ENCODE measurements at regions not wholly inside any gene's neighbourhood (a gene's known extent, or its start where the extent isn't known, plus 50 kb on each side); places are given as distances from the start of the nearest gene placed in this dataset.

DNA sequence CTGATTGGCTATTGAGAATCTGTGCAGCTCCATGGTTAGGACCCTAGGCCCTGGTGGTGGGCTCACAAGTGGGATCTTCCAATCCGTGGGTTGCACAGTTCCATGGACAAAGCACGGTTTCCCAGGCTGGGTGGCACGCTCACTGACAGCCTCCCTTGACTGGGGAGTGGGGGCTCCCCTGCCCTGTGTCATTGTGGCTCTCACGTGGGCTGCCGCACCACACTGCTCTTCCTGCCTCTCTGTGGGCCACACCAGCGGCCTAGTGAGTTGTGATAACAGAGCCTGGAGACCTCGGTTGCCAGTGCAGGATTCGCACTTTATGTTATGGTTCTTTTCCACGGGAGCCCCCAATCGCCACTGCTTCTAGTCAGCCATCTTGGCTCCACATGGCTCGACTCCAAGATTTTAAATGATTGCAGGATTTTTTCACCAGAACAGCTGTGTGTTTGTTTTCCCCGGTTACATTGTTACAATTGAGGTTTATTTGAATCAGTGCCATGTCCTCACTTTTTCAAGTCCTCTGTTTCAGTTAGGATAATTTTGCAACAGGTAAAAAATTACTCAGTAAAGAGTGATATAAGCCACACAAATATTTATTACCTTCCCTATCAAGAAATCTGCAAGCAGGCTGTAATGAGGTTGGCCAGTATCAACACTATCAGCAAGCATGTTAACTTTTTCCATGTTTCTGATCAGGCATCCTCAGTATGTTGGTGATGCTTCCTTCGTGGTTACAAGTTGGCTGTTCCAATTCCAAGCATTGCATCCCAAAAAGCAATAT is 253.8 kb downstream of the ZNF608 start:
- in situ Hi-C loops (cut with HindIII; ENCODE audit: extremely low pct_ligation_motif_present, low pct_unique_long_range_greater_than_20kb) (no loop called here), intact Hi-C loops (cut with micrococcal nuclease; ENCODE audit: unreplicated experiment) (no loop called here)
- H3K79me2 ChIP-seq (ENCODE audit: insufficient read depth, low read length), result no peaks in the 10 kb centered on the region
- no peak for ATAC-seq
- no peak overlapping the region for H2AFZ ChIP-seq (ENCODE audit: low read length)
- WGBS (ENCODE audit: low lambda C conversion rate), result 18% methylated on average over 7 of the region's 13 CpGs
- no peak overlapping the region for H3K4me2 ChIP-seq (ENCODE audit: low read depth, low read length)
- H3K27me3 ChIP-seq (ENCODE audit: control insufficient read depth in 1 of 2, insufficient read depth in 2 of 2, low read length in 2 of 2), result no peaks in the 10 kb centered on the region; a peak in 1 of 5 replicates
- no peaks in the 10 kb centered on the region for H3K4me1 ChIP-seq (ENCODE audit: insufficient read depth, low read length)
- FAIRE-seq, result no peak
- BruUV-seq (replicated peaks), result no TSS peak
- no peak for DNase-seq (ENCODE audit: low spot score)
- no peaks in the 10 kb centered on the region for H3K36me3 ChIP-seq (replicated peaks in 1 of 2; ENCODE audit: control insufficient read depth in 1 of 2, insufficient read depth in 2 of 2, low read length in 2 of 2)
- H3K9ac ChIP-seq (ENCODE audit: insufficient read depth, low read depth, low read length), result no peak overlapping the region
- no peaks in the 10 kb centered on the region for H4K20me1 ChIP-seq (ENCODE audit: insufficient read depth, low read length)
- no peak overlapping the region for H3K27ac ChIP-seq (ENCODE audit: extremely low read length, insufficient read depth, low read length)
- POLR2A ChIA-PET, result no interaction called here
- H3K4me3 ChIP-seq (replicated peaks in 1 of 3; ENCODE audit: insufficient read depth in 1 of 3, low read depth in 2 of 3, low read length in 3 of 3), result no peak overlapping the region
- H3K9me3 ChIP-seq (ENCODE audit: low read length), result no peaks in the 10 kb centered on the region
- CTCF ChIA-PET (ENCODE audit: low intra/inter-chr PET ratio, low total read pairs), result no interaction called here
- TF ChIP-seq HNRNPLL (IDR thresholded peaks at IDR 0.05; ENCODE audit: low read depth, low read length, poor library complexity, severe bottlenecking), result no peak
- TF ChIP-seq, protein P1, sequence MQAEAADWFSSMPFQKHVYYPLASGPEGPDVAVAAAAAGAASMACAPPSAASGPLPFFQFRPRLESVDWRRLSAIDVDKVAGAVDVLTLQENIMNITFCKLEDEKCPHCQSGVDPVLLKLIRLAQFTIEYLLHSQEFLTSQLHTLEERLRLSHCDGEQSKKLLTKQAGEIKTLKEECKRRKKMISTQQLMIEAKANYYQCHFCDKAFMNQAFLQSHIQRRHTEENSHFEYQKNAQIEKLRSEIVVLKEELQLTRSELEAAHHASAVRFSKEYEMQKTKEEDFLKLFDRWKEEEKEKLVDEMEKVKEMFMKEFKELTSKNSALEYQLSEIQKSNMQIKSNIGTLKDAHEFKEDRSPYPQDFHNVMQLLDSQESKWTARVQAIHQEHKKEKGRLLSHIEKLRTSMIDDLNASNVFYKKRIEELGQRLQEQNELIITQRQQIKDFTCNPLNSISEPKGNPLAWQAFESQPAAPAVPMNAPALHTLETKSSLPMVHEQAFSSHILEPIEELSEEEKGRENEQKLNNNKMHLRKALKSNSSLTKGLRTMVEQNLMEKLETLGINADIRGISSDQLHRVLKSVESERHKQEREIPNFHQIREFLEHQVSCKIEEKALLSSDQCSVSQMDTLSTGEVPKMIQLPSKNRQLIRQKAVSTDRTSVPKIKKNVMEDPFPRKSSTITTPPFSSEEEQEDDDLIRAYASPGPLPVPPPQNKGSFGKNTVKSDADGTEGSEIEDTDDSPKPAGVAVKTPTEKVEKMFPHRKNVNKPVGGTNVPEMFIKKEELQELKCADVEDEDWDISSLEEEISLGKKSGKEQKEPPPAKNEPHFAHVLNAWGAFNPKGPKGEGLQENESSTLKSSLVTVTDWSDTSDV (CRISPR knock-in tag; IDR thresholded peaks at IDR 0.05), result no peak
- no peak for TF ChIP-seq ZNF232 (CRISPR knock-in tag; IDR thresholded peaks at IDR 0.05; ENCODE audit: borderline replicate concordance)
- no peak for TF ChIP-seq ZNF260 (CRISPR knock-in tag; IDR thresholded peaks at IDR 0.05; ENCODE audit: borderline replicate concordance, low read depth)
- no peak for TF ChIP-seq PHF8 (CRISPR knock-in tag; IDR thresholded peaks at IDR 0.05)
- no peak for TF ChIP-seq SRF (IDR thresholded peaks at IDR 0.05; ENCODE audit: low read depth, low read length)
- TF ChIP-seq, protein P2, sequence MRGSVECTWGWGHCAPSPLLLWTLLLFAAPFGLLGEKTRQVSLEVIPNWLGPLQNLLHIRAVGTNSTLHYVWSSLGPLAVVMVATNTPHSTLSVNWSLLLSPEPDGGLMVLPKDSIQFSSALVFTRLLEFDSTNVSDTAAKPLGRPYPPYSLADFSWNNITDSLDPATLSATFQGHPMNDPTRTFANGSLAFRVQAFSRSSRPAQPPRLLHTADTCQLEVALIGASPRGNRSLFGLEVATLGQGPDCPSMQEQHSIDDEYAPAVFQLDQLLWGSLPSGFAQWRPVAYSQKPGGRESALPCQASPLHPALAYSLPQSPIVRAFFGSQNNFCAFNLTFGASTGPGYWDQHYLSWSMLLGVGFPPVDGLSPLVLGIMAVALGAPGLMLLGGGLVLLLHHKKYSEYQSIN (CRISPR knock-in tag; IDR thresholded peaks at IDR 0.05; ENCODE audit: borderline replicate concordance), result no peak
- TF ChIP-seq ZNF256 (CRISPR knock-in tag; conservative IDR thresholded peaks at IDR 0.05), result no peak
- TF ChIP-seq CEBPB (IDR thresholded peaks at IDR 0.05; ENCODE audit: borderline replicate concordance, low read depth, low read length), result no peak
- TF ChIP-seq, protein P3, sequence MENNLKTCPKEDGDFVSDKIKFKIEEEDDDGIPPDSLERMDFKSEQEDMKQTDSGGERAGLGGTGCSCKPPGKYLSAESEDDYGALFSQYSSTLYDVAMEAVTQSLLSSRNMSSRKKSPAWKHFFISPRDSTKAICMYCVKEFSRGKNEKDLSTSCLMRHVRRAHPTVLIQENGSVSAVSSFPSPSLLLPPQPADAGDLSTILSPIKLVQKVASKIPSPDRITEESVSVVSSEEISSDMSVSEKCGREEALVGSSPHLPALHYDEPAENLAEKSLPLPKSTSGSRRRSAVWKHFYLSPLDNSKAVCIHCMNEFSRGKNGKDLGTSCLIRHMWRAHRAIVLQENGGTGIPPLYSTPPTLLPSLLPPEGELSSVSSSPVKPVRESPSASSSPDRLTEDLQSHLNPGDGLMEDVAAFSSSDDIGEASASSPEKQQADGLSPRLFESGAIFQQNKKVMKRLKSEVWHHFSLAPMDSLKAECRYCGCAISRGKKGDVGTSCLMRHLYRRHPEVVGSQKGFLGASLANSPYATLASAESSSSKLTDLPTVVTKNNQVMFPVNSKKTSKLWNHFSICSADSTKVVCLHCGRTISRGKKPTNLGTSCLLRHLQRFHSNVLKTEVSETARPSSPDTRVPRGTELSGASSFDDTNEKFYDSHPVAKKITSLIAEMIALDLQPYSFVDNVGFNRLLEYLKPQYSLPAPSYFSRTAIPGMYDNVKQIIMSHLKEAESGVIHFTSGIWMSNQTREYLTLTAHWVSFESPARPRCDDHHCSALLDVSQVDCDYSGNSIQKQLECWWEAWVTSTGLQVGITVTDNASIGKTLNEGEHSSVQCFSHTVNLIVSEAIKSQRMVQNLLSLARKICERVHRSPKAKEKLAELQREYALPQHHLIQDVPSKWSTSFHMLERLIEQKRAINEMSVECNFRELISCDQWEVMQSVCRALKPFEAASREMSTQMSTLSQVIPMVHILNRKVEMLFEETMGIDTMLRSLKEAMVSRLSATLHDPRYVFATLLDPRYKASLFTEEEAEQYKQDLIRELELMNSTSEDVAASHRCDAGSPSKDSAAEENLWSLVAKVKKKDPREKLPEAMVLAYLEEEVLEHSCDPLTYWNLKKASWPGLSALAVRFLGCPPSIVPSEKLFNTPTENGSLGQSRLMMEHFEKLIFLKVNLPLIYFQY (CRISPR knock-in tag; IDR thresholded peaks at IDR 0.05; ENCODE audit: borderline replicate concordance), result no peak
- TF ChIP-seq, protein P4, sequence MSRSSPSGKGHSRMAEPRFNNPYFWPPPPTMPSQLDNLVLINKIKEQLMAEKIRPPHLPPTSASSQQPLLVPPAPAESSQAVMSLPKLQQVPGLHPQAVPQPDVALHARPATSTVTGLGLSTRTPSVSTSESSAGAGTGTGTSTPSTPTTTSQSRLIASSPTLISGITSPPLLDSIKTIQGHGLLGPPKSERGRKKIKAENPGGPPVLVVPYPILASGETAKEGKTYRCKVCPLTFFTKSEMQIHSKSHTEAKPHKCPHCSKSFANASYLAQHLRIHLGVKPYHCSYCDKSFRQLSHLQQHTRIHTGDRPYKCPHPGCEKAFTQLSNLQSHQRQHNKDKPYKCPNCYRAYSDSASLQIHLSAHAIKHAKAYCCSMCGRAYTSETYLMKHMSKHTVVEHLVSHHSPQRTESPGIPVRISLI (CRISPR knock-in tag; IDR thresholded peaks at IDR 0.05; ENCODE audit: borderline replicate concordance), result no peak
- no peak for TF ChIP-seq RFX1 (IDR thresholded peaks at IDR 0.05)
- TF ChIP-seq, protein P5, sequence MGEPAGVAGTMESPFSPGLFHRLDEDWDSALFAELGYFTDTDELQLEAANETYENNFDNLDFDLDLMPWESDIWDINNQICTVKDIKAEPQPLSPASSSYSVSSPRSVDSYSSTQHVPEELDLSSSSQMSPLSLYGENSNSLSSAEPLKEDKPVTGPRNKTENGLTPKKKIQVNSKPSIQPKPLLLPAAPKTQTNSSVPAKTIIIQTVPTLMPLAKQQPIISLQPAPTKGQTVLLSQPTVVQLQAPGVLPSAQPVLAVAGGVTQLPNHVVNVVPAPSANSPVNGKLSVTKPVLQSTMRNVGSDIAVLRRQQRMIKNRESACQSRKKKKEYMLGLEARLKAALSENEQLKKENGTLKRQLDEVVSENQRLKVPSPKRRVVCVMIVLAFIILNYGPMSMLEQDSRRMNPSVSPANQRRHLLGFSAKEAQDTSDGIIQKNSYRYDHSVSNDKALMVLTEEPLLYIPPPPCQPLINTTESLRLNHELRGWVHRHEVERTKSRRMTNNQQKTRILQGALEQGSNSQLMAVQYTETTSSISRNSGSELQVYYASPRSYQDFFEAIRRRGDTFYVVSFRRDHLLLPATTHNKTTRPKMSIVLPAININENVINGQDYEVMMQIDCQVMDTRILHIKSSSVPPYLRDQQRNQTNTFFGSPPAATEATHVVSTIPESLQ (CRISPR knock-in tag; conservative IDR thresholded peaks at IDR 0.05), result no peak
